ENCODE measurements at regions not wholly inside any gene's neighbourhood (a gene's known extent, or its start where the extent isn't known, plus 50 kb on each side); places are given as distances from the start of the nearest gene placed in this dataset.

DNA sequence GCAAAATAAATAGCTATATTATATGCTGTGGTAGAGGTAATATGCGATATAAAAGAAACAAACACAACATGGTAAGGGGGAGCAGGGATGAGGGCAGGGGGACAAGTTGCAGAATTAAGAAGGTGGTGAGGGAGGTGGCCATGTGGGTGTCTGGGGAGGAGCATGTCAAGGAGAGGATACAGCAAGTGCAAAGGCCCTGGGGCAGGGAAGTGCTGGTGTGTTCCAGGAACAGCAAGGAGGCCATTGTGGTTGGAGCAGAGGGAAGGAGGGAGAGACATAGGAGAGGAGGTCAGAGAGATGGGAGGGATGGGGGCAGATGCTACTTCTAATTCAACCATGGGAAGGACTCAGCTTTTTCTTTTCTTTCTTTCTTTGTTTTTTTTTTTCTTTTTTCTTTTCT, 161.2 kb upstream of the IGSF21 start:
- no peak overlapping the region for H3K4me2 ChIP-seq (ENCODE audit: low read length)
- H3K4me1 ChIP-seq (ENCODE audit: insufficient read depth, low read length, severe bottlenecking): no peaks in the 10 kb centered on the region
- H3K9me2 ChIP-seq (ENCODE audit: low read depth, low read length): no peaks in the 10 kb centered on the region
- no peaks in the 10 kb centered on the region for H3K27me3 ChIP-seq (ENCODE audit: insufficient read depth, low read length)
- TF ChIP-seq, protein P1, sequence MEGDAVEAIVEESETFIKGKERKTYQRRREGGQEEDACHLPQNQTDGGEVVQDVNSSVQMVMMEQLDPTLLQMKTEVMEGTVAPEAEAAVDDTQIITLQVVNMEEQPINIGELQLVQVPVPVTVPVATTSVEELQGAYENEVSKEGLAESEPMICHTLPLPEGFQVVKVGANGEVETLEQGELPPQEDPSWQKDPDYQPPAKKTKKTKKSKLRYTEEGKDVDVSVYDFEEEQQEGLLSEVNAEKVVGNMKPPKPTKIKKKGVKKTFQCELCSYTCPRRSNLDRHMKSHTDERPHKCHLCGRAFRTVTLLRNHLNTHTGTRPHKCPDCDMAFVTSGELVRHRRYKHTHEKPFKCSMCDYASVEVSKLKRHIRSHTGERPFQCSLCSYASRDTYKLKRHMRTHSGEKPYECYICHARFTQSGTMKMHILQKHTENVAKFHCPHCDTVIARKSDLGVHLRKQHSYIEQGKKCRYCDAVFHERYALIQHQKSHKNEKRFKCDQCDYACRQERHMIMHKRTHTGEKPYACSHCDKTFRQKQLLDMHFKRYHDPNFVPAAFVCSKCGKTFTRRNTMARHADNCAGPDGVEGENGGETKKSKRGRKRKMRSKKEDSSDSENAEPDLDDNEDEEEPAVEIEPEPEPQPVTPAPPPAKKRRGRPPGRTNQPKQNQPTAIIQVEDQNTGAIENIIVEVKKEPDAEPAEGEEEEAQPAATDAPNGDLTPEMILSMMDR (IDR thresholded peaks at IDR 0.05; ENCODE audit: low read length): no peak
- TF ChIP-seq EZH2 (IDR thresholded peaks at IDR 0.05; ENCODE audit: borderline replicate concordance, low read length): no peak
- no peak overlapping the region for H3K4me3 ChIP-seq (ENCODE audit: low read depth, low read length, poor library complexity, severe bottlenecking)
- H3F3A ChIP-seq (ENCODE audit: insufficient read depth, low read length): no peaks in the 10 kb centered on the region
- H4K20me1 ChIP-seq (ENCODE audit: insufficient read depth, low read length): no peaks in the 10 kb centered on the region
- H3K9me3 ChIP-seq (ENCODE audit: low read length): no peaks in the 10 kb centered on the region
- H2AFZ ChIP-seq (ENCODE audit: low read length): no peak overlapping the region
- no peak overlapping the region for H3K9ac ChIP-seq (ENCODE audit: low read length)
- H3K36me3 ChIP-seq (ENCODE audit: insufficient read depth, low read length): no peaks in the 10 kb centered on the region
- no peak overlapping the region for H3K27ac ChIP-seq (ENCODE audit: low read depth, low read length, poor library complexity, severe bottlenecking)
- no peaks in the 10 kb centered on the region for H3K79me2 ChIP-seq (ENCODE audit: insufficient read depth, low read length)

GRCh38 chr1:17948594-17948993, 159.0 kb upstream of the IGSF21 start:
- Histone ChIP-seq H3K27me3 (ENCODE audit: insufficient read depth, low read length) (no peaks in the 10 kb centered on the region), H3K9me2 (ENCODE audit: low read depth, low read length) (no peaks in the 10 kb centered on the region), H3K4me1 (ENCODE audit: insufficient read depth, low read length, severe bottlenecking) (no peaks in the 10 kb centered on the region), H3K4me3 (ENCODE audit: low read depth, low read length, poor library complexity, severe bottlenecking) (no peak overlapping the region), H3K27ac (ENCODE audit: low read depth, low read length, poor library complexity, severe bottlenecking) (no peak overlapping the region), H3K79me2 (ENCODE audit: insufficient read depth, low read length) (no peaks in the 10 kb centered on the region), H3K4me2 (ENCODE audit: low read length) (no peak overlapping the region), H3K9me3 (ENCODE audit: low read length) (no peaks in the 10 kb centered on the region), H4K20me1 (ENCODE audit: insufficient read depth, low read length) (no peaks in the 10 kb centered on the region), H2AFZ (ENCODE audit: low read length) (no peak overlapping the region), H3K9ac (ENCODE audit: low read length) (no peak overlapping the region), H3K36me3 (ENCODE audit: insufficient read depth, low read length) (no peaks in the 10 kb centered on the region), H3F3A (ENCODE audit: insufficient read depth, low read length) (no peaks in the 10 kb centered on the region)
- no peak for TF ChIP-seq EZH2 (IDR thresholded peaks at IDR 0.05; ENCODE audit: borderline replicate concordance, low read length)
- TF ChIP-seq, protein P1 (IDR thresholded peaks at IDR 0.05; ENCODE audit: low read length): no peak

GRCh38 chr1:17949511-17949910, 158.1 kb upstream of the IGSF21 start:
- Histone ChIP-seq H3K4me3 (ENCODE audit: low read depth, low read length, poor library complexity, severe bottlenecking) (no peak overlapping the region), H3K4me2 (ENCODE audit: low read length) (no peak overlapping the region), H2AFZ (ENCODE audit: low read length) (no peak overlapping the region), H3K4me1 (ENCODE audit: insufficient read depth, low read length, severe bottlenecking) (no peaks in the 10 kb centered on the region), H3K79me2 (ENCODE audit: insufficient read depth, low read length) (no peaks in the 10 kb centered on the region), H3K9me3 (ENCODE audit: low read length) (no peaks in the 10 kb centered on the region), H4K20me1 (ENCODE audit: insufficient read depth, low read length) (no peaks in the 10 kb centered on the region), H3F3A (ENCODE audit: insufficient read depth, low read length) (no peaks in the 10 kb centered on the region), H3K9ac (ENCODE audit: low read length) (no peak overlapping the region), H3K36me3 (ENCODE audit: insufficient read depth, low read length) (no peaks in the 10 kb centered on the region), H3K27me3 (ENCODE audit: insufficient read depth, low read length) (no peaks in the 10 kb centered on the region), H3K27ac (ENCODE audit: low read depth, low read length, poor library complexity, severe bottlenecking) (no peak overlapping the region), H3K9me2 (ENCODE audit: low read depth, low read length) (no peaks in the 10 kb centered on the region)
- TF ChIP-seq EZH2 (IDR thresholded peaks at IDR 0.05; ENCODE audit: borderline replicate concordance, low read length): no peak
- TF ChIP-seq, protein P1 (IDR thresholded peaks at IDR 0.05; ENCODE audit: low read length): no peak

Data from OCI-LY1 (cell line).